GM12864 (cell line): ENCODE measurements at regions not wholly inside any gene's neighbourhood (a gene's known extent, or its start where the extent isn't known, plus 50 kb on each side); places are given as distances from the start of the nearest gene placed in this dataset.
A peak's percentile ranks its signal among the peaks of the same experiment; 100 is the strongest.

ENCODE experiments used
- DNase-seq: peaks from one replicate; pipeline ENCODE4 v3.0.0-alpha.2; 2011; ENCODE audit warnings: low read depth
- H3K4me3 ChIP-seq: 2 replicates; pipeline ENCODE4 v1.5.1; 2011; ENCODE audit warnings: mild to moderate bottlenecking, low read depth, low read length, control low read depth
- TF ChIP-seq, protein P1 (sequence below): IDR thresholded peaks from 2 replicates; pipeline ENCODE4 v1.5.1; 2011; ENCODE audit warnings: low read depth, mild to moderate bottlenecking, moderate library complexity, low read length, control low read depth, inconsistent platforms; ENCODE audit errors: missing control alignments

DNA sequence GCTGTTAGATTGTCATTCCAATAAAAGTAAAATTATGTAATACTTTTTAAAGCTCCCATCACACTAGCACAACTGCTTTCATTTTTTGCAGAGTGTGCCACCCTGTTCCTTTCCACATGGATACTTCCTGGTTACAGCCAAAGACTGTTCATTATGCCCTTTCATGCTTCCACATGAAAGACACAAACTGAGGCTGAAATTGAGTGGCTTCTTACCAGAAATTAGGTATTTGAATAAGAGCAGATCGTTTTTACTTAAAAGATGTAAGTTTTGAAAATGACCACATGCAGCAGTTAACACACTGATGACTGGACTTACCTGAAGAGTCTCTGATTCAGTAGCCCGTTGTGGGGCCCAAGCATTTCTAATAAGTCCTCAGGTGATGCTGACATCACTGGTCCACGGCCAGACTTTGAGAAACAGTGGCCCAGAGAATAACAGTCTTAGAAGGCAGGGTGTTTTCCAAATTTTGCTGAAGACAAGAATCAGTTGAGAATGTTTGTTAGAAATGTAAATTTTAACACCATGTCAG, 187.6 kb upstream of the DMRT1 start:
- TF ChIP-seq, protein P1, sequence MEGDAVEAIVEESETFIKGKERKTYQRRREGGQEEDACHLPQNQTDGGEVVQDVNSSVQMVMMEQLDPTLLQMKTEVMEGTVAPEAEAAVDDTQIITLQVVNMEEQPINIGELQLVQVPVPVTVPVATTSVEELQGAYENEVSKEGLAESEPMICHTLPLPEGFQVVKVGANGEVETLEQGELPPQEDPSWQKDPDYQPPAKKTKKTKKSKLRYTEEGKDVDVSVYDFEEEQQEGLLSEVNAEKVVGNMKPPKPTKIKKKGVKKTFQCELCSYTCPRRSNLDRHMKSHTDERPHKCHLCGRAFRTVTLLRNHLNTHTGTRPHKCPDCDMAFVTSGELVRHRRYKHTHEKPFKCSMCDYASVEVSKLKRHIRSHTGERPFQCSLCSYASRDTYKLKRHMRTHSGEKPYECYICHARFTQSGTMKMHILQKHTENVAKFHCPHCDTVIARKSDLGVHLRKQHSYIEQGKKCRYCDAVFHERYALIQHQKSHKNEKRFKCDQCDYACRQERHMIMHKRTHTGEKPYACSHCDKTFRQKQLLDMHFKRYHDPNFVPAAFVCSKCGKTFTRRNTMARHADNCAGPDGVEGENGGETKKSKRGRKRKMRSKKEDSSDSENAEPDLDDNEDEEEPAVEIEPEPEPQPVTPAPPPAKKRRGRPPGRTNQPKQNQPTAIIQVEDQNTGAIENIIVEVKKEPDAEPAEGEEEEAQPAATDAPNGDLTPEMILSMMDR = no peak
- DNase-seq = no peak
- H3K4me3 ChIP-seq = no peak overlapping the region

DNA sequence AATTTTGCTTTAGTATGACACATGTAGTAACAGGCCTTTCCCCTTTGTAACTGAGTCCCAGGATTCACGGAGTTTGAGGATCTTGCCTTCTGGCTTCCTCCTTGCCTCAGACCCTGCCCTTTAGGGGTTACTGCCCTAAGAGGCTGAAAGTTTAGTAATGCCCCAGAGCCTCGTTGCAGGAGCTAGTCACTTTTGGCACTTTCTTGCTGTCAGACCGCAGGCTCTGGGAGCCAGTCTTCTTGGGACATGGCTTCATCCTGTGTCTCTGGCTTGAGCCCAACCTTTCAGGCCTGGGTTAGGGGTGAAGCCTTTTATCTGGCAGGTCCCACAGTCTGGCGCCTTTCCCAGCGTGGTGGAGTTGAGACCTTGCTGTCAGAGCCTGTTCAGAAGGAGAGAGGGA, 185.6 kb upstream of the DMRT1 start:
- H3K4me3 ChIP-seq = no peak overlapping the region
- DNase-seq = no peak
- TF ChIP-seq, protein P1 = no peak

DNA sequence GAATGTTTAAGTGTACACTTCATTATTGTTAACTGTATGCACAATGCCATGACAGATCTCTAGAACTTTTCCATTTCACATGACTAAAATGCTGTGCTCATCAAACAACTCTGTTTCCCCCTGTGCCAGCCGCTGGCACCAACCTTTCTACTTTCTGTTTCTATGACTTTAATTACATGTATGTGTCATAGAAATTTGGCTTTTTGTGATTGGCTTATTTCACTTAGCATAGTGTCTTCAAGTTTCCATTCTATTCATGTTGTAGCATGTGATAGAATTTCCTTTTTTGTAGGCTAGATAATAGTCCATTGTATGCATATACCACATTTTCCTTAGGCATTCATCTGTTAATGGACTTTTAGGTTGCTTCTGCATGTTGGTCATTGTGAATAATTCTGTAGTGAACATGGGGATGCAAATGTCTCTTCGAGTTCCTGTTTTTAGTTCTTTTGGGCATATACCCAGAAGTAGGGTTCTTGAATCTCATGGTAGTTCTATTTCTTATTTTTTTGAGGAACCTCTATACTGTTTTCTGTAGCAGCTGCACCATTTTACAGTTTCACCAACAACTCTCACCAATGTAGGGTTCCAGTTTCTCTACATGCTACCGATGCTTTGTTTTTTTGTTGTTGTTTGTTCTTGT, 184.4 kb upstream of the DMRT1 start:
- TF ChIP-seq, protein P1 = no peak
- H3K4me3 ChIP-seq = no peak overlapping the region
- DNase-seq = no peak

DNA sequence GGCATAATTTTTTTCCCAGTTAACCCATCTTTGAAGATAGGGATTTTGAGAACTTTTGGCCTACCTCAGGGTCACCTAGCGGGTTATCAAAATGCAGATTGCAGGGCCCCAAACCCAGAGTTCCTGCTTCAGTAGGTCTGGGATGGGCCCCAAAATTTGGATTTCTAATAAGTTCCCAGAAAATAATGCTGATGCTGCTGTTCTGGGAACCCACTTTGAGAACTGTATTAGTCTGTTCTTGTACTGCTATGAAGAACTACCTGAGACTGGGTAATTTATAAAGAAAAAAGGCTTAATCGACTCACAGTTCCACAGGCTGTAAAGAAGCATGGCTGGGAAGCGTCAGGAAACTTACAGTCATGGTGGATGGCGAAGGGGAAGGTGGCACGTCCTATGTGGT, 182.2 kb upstream of the DMRT1 start:
- TF ChIP-seq, protein P1 = no peak
- DNase-seq = no peak
- no peak overlapping the region for H3K4me3 ChIP-seq

DNA sequence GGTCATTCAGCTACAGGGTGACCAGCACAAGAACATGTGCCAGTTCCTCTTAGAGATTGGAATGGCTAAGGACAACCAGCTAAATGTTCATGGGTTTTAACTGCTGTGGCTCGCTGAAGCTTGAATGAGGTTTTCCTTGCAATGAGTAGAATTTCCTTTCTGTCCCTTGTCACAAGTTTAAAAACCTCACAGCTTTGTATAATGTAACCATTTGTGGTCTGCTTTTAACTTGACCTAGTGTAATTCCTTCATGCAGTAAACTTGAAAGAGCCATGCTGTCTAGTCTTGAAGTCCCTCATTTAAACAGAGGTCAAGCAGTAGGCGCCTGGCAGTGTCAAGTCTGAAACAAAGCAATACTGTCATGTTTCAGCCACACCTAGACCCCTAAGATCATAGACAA, 181.3 kb upstream of the DMRT1 start:
- no peak overlapping the region for H3K4me3 ChIP-seq
- peak; percentile 7 for DNase-seq
- TF ChIP-seq, protein P1 = no peak

DNA sequence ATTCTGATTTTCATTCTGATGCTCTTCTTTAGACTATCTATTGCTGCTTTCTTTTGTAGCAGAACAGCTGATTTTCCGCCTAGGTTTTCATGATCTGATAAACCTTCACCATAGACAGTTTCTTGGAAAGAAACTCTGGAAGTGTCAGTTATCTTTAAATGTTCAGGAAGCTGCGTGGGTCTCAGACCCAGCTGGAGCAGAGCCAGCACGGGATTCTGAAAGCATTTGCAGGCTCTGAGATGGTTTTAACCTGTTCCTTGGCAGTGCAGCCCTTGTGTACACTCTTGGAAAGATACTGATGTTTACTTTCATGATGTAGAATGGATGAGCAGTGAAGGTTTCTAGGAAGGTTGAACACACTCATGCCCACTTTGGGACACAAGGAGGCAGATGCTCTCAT, 178.0 kb upstream of the DMRT1 start:
- H3K4me3 ChIP-seq = no peak overlapping the region
- TF ChIP-seq, protein P1 = no peak
- no peak for DNase-seq

DNA sequence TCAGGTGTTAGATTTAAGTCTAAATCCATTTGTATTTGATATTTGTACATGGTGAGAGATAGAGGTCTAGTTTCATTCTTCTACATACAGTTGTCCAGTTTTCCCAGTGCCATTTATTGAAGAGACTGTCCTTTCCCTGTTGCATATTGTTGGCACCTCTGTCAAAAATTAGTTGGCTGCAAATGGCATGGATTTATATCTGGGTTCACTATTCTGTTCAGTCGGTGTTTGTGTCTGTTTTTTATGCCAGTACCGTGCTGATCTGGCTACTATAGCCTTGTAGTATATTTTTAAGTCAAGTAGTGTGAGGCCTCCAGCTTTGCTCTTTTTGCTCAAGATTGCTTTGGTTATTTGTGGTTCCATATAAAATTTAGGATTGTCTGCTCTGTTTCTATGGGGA, 176.2 kb upstream of the DMRT1 start:
- H3K4me3 ChIP-seq = no peak overlapping the region
- TF ChIP-seq, protein P1 = no peak
- DNase-seq = no peak
